UCSD-AML1 (cell line): ENCODE measurements at regions not wholly inside any gene's neighbourhood (a gene's known extent, or its start where the extent isn't known, plus 50 kb on each side); places are given as distances from the start of the nearest gene placed in this dataset.
A peak's percentile ranks its signal among the peaks of the same experiment; 100 is the strongest.
"Not testable (repeated sequence)": the region's sequence is repeated elsewhere in the genome, so short reads cannot be mapped to it uniquely, and the experiment has no call there.

ENCODE experiments used
- DNase-seq: peaks from one replicate; lab custom pipeline; 2025; ENCODE audit not compliant: unreplicated experiment; lab: John Stamatoyannopoulos, UW

GRCh38 chr9:26669701-26670670 lies 222.6 kb downstream of the CAAP1 start:
- DNase-seq, result peak; percentile 5

DNA sequence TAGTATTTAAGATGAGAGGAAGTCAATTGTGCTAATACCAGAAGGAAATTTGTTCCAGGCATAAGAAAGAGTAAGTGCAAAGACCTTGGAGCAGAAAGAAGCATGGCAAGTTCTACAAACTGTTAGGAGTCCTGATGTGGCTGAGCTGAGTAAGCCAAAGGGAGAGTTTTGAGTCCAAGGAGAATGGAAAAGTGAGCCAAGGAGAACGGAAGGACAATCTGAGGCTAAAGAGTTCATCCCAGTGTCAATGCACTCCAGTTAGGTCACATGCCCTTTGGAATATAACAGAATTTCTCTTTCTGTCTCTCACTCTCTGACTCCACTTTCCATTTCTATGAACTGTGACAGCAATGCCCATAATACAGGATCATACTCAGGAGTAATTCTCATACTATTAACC lies 224.7 kb downstream of the CAAP1 start:
- DNase-seq, result no peak

GRCh38 chr9:26665666-26666065 lies 226.9 kb downstream of the CAAP1 start:
- no peak for DNase-seq

DNA sequence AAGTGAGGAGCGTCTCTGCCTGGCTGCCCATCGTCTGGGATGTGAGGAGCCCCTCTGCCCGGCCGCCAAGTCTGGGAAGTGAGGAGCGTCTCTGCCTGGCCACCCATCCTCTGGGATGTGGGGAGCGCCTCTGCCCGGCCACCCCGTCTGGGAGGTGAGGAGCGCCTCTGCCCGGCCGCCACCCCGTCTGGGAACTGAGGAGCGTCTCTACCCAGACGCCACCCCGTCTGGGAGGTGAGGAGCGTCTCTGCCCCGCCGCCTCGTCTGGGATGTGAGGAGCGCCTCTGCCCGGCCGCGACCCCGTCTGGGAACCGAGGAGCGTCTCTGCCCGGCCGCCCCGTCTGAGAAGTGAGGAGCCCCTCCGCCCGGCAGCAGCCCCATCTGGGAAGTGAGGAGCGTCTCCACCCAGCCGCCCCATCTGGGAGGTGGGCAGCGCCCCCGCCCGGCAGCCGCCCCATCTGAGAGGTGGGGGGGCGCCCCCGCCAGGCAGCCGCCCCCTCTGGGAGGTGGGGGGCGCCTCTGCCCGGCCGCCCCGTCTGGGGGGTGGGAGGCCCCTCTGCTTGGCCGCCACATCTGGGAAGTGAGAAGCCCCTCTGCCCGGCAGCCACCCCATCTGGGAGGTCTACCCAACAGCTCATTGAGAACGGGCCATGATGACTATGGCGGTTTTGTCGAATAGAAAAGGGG lies 228.4 kb downstream of the CAAP1 start:
- DNase-seq, result not testable (repeated sequence)

- no peak for DNase-seq
Measured at GRCh38 chr9:26662476-26662875, 230.1 kb downstream of the CAAP1 start.

DNA sequence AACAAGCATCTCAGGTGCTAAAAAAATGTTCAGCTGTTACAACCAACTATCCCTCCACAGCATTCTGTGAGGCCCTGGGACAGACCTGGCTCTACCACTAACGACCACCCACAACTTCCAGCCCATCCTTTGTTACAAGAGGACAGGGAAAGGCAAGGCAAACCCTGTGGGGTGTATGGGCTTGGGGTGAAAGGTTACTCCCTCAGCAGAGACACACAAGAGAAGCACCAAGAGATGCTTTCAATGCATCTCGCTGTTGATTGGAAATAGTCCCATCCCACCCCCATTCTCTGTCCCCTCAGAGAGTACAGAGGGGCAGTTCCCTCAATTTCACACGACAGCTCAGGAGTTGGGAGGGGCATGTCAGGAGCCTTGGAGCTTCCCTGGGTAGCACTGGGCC lies 234.1 kb downstream of the CAAP1 start:
- no peak for DNase-seq

DNA sequence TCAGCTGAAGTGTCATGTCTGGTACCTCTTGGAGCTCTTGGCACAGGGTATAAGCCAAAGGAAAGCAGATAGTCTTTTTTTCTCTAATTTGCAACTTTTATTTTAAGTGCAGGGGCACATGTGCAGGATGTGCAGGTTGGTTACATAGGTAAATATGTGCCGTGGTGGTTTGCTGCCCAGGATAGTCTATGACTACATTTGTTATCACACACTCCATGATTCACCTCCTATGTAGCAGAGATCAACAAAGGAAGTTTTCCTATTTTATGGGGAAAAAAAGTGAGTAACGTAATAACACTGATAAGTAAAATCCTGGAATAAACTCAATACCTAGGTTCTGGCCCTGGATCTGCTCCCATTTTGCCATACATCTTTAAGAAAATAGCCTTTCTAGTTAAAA lies 234.6 kb downstream of the CAAP1 start:
- no peak for DNase-seq

GRCh38 chr9:26656003-26656870 lies 236.4 kb downstream of the CAAP1 start:
- DNase-seq, result peak; percentile 16

DNA sequence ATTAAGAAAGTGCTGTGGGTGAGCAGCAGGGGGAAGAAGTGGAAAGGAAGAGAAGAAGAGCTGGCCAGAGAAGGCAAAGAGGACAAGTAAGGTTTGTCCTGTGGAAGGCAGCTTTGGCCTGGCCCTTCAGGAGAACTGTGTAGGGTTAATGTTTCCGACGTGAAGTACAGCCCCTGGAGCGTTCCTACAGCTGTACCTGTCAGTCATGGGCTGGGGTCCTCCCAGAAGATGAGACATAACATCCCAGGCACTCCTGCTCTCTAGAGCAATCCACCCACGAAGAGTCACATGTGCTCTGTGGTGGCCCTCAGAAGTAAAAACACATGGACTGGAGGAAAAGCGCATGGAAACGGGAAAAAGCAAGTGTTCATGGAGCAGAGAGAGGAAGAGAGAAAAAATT lies 237.4 kb downstream of the CAAP1 start:
- DNase-seq, result peak; percentile 5

GRCh38 chr9:26650325-26650724 lies 242.3 kb downstream of the CAAP1 start:
- no peak for DNase-seq

- DNase-seq, result no peak
Measured at GRCh38 chr9:26643826-26644225, 248.8 kb downstream of the CAAP1 start.

- no peak for DNase-seq
Measured at GRCh38 chr9:26639761-26640160, 252.8 kb downstream of the CAAP1 start.

DNA sequence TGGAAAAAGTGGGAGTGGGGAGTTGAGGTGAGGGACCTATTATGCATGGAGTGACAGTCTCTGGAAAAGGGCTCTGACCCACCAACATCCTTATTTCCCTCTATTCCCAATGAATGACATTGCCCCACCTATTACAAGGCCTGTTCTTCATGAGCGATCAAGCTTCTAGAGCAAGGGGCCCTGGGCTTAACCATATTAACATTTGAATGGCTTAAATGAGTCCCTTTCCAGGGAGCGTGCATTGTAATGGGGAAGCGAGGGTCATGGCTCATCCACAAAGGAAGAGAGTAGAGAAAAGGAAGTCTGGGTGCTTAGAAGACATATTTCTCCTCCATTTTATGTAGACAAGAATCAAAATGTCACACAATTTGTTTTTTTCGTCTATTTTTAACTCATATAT lies 255.5 kb downstream of the CAAP1 start:
- DNase-seq, result no peak

DNA sequence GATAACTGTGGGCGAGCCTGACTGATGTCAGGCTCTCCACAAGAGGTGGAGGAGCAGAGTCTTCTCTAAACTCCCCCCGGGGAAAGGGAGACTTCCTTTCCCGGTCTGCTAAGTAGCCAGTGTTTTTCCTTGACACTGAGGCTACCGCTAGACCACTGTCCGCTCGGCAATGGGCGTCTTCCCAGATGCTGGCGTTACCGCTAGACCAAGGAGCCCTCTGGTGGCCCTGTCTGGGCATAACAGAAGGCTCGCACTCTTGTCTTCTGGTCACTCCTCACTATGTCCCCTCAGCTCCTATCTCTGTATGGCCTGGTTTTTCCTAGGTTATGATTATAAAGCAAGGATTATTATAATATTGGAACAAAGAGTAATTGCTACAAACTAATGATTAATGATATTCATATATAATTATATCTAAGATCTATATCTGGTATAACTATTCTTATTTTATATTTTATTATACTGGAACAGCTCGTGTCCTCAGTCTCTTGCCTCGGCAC lies 278.7 kb downstream of the CAAP1 start:
- DNase-seq, result peak; percentile 16

- no peak for DNase-seq
Measured at GRCh38 chr9:26612211-26612610, 280.4 kb downstream of the CAAP1 start.

DNA sequence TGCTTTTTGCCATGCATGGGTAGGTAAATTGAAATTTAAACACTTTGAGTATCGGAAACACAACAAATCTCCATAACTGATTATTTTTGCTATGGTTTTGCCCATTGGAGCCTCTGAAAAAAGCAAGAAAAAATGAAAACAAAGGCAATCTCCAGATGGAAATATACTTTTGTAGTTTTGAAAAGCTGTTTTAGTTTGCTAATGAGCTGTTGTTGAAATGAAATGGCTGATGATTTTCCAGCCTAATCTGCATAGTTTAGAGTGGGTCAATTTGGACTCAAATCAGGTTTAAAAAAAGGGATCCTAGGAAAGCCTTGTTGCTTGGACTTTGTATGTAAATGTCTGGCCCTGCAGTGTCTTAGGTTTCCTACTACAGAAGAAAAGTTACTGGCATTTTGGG lies 285.8 kb downstream of the CAAP1 start:
- no peak for DNase-seq

DNA sequence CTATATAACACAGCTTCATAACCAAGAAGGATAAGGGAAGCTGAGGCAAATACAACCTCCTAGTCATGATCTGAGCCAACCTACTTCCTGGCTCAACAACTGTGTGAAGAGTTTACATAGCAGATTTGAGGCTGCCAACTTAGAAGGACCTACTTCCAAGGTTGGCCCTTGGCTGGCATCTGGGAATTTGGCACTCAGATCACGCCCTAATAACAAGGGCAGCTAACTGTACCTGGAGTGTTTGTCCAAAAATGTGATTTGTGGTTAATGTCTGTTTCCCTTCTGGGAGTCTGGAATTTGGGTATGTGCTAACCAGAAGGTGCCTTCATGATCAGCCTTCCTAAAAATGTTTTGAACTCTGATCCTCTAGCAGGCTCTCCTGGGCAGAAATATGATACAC lies 287.2 kb downstream of the CAAP1 start:
- no peak for DNase-seq

GRCh38 chr9:26604076-26604662 lies 288.4 kb downstream of the CAAP1 start:
- no peak for DNase-seq

DNA sequence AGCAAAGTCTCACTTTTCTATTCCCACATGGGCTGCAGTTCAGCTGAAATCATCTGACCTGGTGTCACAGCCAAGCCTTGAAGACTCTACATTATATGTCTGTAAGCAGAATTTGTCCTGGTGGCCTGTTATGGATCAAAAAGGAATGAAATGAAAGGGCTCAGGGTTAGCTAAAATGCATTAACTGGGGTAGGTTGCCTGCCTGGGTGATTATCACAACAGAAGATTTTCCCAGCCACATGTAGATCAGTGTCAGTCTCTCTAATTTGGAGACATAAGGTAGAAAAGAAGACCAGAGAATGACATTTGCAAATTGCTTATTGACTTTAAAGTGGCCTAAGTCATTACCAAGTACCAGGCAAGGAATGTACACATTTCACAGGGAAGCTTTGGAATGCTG lies 289.0 kb downstream of the CAAP1 start:
- DNase-seq, result no peak

DNA sequence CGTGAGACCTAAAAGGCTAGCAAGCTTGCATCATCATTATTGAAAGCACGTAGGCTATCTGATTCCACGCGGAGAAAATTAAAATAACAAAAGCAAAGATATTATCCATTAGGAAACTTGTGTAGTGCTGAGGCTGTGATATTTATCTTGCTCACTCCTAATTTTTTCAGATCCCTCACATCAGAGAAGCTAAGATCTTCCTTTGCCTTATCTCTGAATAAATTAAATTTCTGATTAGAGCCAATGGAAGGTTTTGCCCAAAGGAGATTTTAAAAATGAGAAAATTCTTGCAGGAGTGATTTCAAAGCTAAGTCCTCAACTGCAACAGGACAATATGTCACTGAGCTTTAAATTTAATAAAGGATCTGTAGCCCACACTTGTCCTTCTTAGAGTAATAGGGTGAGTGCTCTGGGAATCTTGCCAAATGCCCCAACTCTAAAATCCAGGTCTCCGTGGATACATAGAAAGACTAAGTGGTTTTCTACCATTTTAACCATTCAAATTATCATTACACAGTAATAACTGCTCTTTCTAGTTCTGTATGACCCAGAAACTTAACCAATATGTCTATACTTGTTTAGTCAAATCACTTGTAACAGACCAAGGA lies 295.0 kb downstream of the CAAP1 start:
- DNase-seq, result no peak
